Kidney glomerular epithelial cell (primary cell): ENCODE measurements at regions not wholly inside any gene's neighbourhood (a gene's known extent, or its start where the extent isn't known, plus 50 kb on each side); places are given as distances from the start of the nearest gene placed in this dataset.
"Not testable (repeated sequence)": the region's sequence is repeated elsewhere in the genome, so short reads cannot be mapped to it uniquely, and the experiment has no call there.

Experiments used
- DNase-seq: peaks from one replicate; lab custom pipeline; 2025; lab: John Stamatoyannopoulos, UW

DNA sequence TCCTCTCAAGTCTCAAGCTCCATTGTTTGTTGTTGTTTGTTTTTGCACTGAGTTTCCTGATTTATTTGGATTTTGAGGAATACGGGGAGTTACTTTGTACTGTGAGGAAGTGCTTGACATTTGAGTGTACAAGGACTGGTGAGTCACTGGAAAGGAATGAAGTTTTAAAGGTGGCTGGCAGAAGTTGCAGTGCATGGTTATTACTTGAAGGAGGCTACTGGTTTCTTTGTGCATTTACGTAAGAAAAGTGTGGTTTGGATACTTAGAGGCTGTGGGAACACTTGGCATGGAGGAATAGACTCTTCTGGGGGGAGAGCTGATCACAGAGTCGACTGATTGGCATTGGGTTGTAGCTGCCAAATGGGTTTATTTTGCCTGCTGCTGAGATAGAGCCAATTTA lies 919.0 kb downstream of the TAF11L14 start:
- DNase-seq, result peak; percentile 12

DNA sequence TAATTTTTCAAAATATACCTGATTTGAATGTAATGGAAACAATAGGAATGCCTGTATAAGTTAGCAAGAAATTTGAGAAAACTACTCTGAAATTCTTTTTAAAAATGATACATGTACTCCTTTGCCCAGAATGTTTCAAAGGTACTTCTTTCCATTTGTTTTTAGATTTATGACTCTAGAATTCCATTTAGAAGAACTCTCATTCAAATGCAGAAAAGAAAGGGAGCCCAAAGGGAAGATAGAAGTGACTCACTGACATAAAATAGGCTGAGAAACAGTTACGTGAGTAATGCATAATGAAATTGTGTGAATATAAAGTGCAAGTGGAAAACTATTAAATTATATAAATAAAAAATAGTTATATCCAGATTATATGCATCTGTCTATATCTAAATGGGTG lies 926.3 kb downstream of the TAF11L14 start:
- no peak for DNase-seq

DNA sequence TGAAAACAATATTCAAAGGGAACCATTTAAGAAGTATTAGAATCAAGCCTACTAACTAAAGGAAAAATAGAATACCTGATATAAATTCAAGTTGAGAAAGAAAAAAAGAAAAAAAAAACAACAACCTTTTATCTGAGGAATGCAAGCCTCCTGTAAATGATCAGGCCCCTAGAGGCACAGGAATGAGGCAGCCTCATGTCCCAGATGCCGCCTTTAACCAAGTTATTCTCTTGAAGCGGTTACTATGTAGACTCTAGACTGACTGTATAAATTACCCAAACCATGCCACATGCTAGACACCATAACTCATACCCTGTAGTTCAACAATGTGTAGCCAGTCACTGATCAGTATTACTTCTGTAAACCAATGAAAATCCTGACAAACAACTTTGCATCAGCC lies 929.6 kb downstream of the TAF11L14 start:
- DNase-seq, result no peak

DNA sequence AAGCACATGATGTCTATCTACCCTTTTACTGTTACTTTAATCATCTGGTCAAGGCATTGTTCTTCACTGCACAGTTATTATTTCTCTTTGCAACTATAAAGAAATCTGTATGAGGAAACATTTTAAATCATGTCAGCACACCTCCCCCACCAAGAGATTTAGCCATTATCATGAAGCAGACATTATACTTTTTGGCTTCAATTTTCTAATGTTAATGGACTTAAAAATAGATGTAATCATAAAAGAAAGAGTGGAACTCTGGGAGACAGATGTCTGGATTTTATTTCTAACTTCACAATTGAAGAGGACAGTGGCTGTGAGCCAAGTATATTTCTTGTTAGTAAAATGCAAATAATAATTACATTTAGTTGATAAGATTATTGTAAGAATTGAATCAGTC lies 932.4 kb downstream of the TAF11L14 start:
- DNase-seq, result no peak

DNA sequence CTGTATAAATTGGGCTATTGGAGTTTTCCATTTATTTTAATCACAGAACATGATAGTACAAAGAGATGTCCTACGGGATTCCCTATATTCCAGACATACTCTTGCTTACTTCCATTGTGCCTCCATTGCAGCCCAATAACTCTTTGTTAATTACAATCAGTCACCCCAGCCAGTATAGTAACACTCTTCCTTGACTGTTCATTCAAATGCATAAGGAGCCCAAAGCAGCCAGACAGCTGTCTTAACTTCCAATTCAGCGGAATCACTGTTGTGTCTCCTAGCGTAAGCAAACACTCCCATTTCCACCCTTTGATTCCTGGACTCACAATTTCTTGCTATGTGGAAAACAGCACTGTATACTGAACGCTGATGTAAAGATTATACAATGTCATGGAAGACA lies 942.3 kb downstream of the TAF11L14 start:
- no peak for DNase-seq

DNA sequence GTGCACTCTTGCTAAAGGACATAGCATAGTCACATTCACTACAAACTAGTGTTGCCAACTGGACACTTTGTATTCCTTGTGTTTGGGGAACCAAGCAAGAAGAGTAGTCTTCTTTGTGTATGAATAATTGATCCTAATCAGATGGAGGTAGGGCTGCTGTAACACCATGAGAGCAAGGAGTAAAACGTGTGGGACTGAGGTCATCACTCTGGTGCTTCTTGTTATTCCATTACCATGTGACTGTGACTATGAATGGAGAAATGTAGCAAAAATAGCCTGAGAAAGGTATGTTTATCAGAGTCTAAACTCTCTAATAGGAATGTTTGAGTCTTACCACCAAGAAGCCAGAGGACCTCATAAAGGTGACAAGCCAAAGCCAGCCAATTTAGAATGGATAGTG lies 966.9 kb downstream of the TAF11L14 start:
- DNase-seq, result no peak

DNA sequence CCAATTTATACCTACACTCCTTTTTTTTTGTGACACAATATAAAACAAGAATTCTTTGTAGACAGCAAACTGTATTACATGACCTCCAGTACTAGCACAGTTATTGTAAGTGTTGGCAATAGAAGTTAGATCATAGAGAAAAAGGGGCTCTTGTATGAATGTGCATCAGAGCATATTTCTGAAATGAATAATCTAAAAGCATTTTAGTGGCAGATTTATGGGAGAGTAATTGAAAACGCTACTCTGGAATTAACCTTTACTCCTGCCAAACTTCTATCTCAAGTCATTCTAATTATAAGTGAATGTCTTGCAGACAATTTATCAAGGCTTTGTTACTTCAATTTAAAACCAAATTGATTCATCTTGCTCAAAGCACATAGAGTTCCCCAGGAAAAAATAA lies 968.1 kb downstream of the TAF11L14 start:
- no peak for DNase-seq

DNA sequence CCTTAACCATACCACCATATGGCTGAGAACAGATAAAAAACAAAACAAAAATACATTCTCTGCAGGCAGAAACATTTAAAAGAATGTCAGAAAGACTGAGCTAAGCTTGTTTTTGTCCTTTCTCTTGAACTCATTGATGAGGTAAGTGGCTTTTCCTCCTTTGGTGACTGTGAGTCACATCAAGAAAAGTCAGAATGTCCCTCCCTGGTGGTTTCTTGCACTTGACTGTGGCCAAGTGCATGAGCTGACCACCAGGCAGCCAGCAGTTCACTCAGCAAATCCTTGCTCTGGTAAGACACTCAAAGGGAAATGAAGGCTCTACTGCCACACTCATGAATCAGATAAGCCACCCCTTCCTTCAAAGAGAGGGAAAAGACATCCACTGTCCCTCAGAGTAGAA lies 970.9 kb downstream of the TAF11L14 start:
- DNase-seq, result no peak

DNA sequence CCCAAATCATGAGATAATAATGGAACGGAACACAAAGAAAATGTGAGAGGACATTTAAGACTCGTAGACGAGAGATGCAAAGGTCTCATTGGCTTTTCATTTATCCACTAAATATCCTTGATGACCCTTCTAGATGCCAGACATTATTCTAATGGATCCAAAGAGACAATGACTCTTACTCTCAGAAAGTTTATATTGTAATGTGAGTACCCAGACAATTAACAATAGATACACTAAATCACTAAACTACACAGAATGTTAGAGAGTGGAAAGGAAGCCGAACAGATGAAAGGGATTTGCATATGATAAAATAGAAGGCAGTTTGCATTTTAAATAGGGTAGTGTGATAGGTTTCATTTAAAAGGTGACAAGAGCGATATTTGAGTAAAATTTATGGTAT lies 973.3 kb downstream of the TAF11L14 start:
- DNase-seq, result no peak

DNA sequence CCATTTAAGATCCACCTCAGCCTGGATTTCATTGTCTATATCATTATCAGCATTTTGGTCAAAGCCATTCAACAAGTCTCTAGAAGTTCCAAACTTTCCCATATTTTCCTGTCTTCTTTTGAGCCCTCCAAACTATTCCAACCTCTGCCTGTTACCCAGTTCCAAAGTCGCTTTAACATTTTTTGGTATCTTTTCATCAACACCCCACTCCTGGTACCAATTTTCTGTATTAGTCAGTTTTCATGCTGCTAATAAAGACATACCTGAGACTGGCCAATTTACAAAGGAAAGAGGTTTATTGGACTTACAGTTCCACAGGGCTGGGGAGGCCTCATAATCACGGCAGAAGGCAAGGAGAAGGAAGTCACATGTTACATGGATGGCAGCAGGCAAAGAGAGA lies 982.9 kb downstream of the TAF11L14 start:
- DNase-seq, result not testable (repeated sequence)

DNA sequence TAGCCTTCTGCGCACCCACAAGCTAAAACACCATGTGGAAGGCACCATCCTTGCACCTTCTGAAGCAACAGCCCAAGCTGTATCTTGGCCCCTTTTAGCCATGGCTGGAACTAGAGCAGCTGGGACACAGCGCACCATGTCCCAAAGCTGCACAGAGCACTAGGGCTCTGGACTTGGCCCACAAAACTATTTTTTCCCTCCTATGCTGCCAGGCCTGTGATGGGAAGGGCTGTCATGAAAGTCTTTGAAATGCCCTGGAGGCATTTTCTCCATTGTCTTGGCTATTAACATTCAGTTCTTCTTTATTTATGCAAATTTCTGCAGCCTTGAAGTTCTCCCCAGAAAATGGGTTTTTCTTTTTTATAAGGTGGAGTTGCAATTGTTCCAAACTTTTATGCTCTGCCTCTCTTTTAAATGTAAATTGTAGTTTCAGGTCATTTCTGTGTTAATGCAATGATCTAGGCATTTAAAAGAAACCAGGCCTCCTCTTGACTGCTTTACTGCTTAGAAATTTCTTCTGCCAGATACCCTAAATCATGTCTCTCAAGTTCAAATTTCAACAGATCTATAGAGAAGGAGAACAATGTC lies 996.3 kb downstream of the TAF11L14 start:
- DNase-seq, result no peak

DNA sequence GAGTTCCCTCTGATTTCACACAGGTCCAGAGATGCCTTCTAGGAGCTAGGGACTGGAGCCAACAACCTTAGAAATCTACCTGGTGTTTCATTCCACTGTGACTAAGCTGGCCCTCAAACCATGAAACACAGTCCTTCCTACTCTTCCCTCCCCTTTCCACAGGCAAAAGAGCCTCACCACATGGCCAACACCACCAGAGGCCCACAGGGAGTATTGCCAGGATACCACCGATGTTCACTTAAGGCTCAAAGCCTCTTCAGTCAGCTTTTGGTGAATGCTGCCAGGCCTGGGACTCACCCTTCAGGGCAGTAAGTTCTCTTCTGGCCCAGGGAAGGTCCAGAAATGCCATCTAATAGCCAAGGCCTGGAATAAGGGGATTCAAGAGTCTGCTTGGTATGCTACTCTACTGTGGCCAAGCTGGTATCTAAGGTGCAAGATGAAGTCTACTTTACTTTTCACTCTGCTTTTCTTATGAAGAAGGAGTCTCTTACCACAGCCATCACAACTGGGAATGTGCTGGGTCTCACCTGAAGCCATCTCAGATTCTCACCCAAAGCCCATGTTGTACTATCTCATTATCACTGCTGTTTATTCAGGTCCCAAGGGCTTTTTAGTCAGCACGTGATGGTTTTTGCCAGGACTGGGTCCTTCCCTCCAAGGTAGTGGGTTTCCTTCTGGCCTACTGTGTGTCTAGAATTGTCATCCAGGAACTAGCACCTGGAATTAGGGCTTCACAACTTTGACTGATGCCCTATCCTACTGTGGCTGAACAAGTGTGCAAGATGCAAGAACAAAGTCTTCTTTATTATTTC lies 1018.4 kb downstream of the TAF11L14 start:
- no peak for DNase-seq

DNA sequence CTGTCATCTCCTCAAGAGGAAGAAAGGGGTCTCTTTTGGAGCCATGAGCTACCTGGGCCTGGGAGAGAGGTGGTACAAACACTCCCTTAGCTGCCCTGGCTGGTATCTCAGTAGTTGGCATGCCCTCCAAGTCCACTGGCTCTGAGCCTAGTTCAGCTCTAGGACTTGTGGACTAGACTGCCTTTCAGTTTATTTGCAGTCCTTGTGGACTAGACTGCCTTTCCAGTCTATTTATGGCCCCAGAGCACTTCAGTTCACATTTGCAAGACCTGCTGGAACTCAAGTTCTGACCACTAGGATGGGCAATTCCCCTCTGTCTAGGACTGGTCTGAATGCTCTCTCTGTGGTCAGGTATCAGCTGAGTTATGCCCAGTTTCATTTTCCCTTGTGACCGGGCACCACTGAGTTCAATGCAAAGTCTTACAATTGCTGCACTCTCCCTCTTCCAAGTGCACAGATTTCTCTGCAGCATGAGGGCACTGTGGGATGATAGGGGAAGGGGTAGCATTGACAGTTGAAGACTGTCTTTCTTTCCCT lies 1019.0 kb downstream of the TAF11L14 start:
- DNase-seq, result no peak

DNA sequence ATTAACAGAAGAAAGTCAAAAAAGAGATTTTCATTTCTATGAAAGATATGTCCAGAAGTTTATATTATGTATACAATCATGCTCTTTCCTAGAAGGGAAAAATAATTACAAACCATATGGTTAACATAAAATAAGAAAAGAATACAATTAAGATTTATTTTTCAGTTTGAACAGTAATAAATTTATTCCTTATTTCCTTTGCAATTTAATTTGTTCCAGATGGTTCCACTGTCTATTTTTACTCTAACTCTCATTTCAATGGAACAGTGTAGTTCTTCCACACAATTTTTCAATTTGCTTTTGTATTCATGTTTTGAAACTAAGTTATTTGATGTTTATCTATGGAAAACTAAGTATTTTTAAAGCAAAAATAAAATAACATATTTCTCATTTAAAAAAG lies 1026.3 kb downstream of the TAF11L14 start:
- DNase-seq, result no peak

DNA sequence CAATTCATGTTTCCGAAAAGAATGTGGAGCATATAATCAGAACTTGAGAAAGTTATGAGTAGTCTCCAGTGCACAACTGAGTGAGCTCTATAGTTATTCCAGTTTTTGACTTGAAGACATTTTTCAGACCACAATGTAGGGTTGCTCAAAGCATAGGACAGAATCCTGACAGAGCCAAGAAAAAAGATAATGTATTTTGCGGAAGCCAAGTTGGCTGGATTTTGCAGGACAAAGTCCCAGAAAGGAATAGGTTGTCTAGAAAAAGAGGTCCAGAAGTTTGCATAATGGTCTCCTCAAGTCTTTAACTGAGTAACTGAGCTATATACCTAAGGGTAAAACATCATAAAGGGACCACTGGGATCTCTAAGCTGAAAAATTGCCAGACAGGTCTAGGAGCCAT lies 1028.0 kb downstream of the TAF11L14 start:
- DNase-seq, result no peak

DNA sequence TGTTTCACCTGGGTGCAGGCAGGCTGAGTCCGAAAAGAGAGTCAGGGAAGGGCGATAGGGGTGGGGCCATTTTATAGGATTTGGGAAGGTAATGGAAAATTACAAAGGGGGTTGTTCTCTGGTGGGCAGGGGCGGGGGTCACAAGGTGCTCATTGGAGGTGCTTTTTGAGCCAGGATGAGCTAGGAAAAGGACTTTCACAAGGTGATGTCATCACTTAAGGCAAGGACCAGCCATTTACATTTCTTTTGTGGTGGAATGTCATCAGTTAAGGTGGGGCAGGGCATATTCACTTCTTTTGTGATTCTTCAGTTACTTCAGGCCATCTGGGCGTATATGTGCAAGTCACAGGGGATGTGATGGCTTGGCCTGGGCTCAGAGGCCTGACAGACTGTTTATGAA lies 1040.0 kb downstream of the TAF11L14 start:
- DNase-seq, result not testable (repeated sequence)

DNA sequence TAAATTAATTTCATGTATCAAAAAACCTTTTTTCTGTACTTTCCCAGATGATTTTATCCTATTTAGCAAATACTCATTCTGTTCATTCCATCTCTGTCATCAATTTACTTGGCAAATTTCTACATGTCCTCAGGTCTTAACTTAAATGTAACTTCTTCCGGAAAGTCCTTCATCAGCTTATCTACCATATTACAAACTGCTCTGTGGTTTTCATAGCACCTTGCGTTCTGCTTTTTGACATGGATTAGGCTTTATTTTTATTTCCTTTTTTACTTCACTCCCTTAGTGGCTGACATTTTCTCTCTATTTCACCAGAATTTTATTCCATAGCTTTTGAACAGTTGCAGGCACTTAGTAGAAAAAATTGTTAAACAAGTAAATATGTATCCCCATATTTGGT lies 1040.8 kb downstream of the TAF11L14 start:
- DNase-seq, result no peak

DNA sequence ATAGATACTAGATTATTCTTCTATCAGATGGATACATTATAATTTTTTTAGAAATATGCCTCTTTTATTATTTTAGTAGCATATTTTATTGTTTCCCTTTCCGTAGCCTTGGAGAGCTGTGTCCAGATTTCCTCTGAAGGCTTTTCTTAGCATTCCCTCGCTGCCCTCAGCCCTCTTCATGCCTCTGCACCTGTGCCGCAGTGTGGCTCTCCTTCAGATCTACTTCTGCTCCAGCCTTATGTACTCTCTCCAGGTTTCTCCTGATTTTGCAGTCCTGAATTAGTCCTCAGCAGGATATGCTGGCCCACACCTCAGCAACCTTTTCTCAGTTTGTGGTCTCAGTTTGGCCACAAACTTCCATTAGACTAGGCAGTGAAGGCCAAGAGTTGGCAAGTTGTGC lies 1052.0 kb downstream of the TAF11L14 start:
- DNase-seq, result no peak

DNA sequence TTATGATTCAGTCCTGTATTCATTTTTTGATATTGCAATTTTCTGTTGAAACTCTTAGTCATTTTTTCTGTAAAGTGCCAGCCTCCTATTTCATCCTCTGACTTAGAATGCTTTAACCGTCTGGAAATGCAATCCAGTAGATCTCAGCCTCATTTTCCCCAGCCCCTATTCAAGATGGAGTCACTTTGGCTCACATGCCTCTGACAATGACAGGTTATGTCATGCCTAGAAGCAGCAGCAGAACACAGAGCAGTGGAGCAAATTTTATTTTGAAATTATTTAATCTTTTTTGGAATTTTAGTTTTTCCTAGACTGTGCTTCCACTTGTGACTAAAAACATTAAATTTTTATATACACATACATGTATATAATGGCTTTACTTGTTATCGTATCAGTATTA lies 1053.2 kb downstream of the TAF11L14 start:
- no peak for DNase-seq

DNA sequence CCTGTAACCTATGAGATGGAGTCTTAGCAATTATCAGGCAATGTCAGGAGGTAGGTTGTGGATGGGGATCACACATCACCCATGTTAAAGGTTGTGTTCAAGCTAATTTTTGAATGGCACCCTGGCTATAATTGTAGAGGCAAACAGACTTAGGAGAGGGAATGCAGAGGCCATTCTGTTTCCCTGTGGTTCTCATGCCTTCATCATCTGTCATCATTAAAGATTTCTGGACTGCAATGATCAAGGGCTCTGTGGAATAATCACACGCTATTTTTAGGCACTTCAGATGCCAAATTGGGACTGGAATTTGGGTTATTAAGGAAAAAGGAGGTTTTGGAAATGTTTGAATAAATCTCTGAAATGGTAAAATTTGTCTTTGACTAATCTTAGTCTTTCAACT lies 1065.4 kb downstream of the TAF11L14 start:
- DNase-seq, result no peak

DNA sequence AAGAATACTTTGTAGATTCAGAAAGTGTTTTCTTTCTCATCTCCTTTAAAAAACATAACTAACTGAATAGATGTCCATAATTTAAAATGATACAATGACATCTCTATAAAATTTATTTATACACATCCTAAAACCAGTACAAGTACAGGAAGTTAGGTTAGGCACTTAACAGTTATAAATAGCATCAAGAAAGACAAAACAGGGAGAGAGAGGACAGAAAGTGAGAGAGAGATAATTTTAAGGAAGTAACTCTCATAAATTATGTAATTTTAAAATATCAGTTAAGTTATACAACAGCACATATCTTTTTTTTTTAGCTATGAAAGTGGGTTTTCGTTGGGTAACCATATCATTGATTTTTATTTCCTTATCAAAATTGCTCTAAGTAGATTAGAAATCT lies 1068.6 kb downstream of the TAF11L14 start:
- no peak for DNase-seq

DNA sequence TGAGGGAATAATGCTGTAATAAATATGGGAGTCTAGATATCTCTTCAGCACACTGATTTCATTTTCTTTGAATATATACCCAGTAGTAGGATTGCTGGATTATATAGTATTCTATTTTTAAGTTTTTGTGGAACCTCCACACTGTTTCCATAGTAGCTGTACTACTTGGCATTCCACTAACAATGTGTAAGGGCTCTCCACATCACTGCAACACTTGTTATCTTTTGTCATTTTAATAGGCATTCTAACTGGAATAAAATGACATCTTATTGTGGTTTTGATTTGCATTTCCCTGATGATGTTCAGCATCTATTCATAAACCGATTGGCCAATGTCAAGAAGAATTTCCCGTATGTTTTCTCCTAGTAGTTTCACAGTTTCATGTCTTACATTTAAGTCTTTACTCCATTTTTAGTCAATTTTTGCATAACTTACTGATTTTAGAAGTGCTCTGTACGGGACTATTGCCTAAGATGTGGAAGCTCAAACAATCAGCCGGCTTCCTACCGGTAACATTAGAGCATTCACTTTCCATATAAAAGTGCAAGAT lies 1078.8 kb downstream of the TAF11L14 start:
- no peak for DNase-seq

DNA sequence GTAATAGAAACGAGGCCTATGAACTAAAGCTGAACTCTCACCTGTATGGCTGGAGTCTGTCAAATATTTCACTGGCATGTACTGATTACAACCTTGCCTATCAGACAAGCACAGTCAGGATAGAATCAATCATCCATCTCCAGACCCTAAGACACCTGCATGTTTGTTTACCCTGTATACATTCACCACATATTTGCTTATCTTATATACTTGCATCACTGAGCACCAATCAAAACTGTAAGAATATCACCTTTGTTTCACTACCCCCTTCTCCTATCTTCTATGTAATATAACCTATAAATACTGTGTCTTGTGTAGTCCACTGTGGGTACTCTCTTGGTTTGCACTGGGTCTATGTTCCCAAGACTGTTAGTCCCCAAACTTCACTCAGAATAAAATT lies 1085.7 kb downstream of the TAF11L14 start:
- DNase-seq, result no peak
